Karpas-422 (cell line): ENCODE measurements at regions not wholly inside any gene's neighbourhood (a gene's known extent, or its start where the extent isn't known, plus 50 kb on each side); places are given as distances from the start of the nearest gene placed in this dataset.

ENCODE experiments used
- DNase-seq: peaks from one replicate; pipeline ENCODE4 v3.0.0-alpha.2; 2015
- H2AFZ ChIP-seq: fragments of 200-600 bp; sonication (generic); 2 replicates; pipeline ENCODE4 v1.6.1; 2014; ENCODE audit warnings: antibody characterized with exemption, low read length, mixed read lengths
- H3K27ac ChIP-seq: fragments of 200-600 bp; sonication (generic); 2 replicates; pipeline ENCODE4 v1.5.1; 2014; ENCODE audit warnings: mild to moderate bottlenecking, low read length, moderate library complexity
- H3K27me3 ChIP-seq: fragments of 200-600 bp; sonication (generic); 2 replicates; pipeline ENCODE4 v1.6.1; 2014; ENCODE audit warnings: low read length, mixed read lengths
- H3K36me3 ChIP-seq: fragments of 200-600 bp; sonication (generic); 2 replicates; pipeline ENCODE4 v1.6.1; 2014; ENCODE audit warnings: low read length, mixed read lengths; ENCODE audit not compliant: insufficient read depth
- H3K4me1 ChIP-seq: fragments of 200-600 bp; sonication (generic); 2 replicates; pipeline ENCODE4 v1.6.1; 2014; ENCODE audit warnings: mild to moderate bottlenecking, low read length, mixed read lengths
- H3K4me2 ChIP-seq: fragments of 200-600 bp; sonication (generic); 2 replicates; pipeline ENCODE4 v1.6.1; 2014; ENCODE audit warnings: low read length, low read depth, mild to moderate bottlenecking; ENCODE audit not compliant: poor library complexity, severe bottlenecking
- H3K4me3 ChIP-seq: fragments of 200-600 bp; sonication (generic); 2 replicates; pipeline ENCODE4 v1.5.1; 2014; ENCODE audit warnings: mild to moderate bottlenecking, antibody characterized with exemption, low read length, mixed read lengths
- H3K79me2 ChIP-seq: fragments of 200-600 bp; sonication (generic); 2 replicates; pipeline ENCODE4 v1.6.1; 2014; ENCODE audit warnings: mild to moderate bottlenecking, low read length, mixed read lengths
- H3K9ac ChIP-seq: fragments of 200-600 bp; sonication (generic); 2 replicates; pipeline ENCODE4 v1.6.0; 2014; ENCODE audit warnings: low read length
- H3K9me2 ChIP-seq: fragments of 200-600 bp; sonication (generic), shearing (Covaris generic); replicated peaks from 2 replicates; pipeline ENCODE4 v1.6.0; 2014; ENCODE audit warnings: mild to moderate bottlenecking, low read length, moderate library complexity; ENCODE audit not compliant: insufficient read depth
- H3K9me3 ChIP-seq: fragments of 300-700, 200-600 bp; sonication (generic); 2 replicates; pipeline ENCODE4 v1.6.1; 2014; ENCODE audit warnings: low read length, mixed read lengths
- H4K20me1 ChIP-seq: fragments of 200-600 bp; sonication (generic); 2 replicates; pipeline ENCODE4 v1.6.1; 2014; ENCODE audit warnings: mild to moderate bottlenecking, antibody characterized with exemption, low read length, low read depth; ENCODE audit not compliant: insufficient read depth

DNA sequence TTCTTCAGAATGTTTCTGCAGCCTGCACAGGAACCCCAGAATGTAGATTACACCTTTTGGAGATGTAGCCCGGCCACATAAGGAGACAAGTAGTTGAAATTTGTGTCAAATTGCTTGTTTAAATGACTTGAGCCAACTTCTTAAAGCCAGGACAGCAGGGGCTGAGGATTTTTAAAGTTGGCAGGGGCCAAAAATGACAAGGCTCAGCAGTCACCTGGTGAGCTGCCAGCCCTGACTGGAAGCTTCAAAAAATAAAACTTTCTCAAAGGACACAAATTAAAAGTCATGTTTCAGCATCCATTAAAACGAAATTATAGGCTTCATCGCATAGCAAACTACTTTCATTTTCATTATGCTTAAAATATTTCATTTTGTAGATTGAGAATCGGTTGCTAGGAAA, 340.3 kb upstream of the WWC1 start:
- H3K9me2 ChIP-seq: no peaks in the 10 kb centered on the region
- no peaks in the 10 kb centered on the region for H3K9me3 ChIP-seq
- no peaks in the 10 kb centered on the region for H3K27me3 ChIP-seq
- no peaks in the 10 kb centered on the region for H4K20me1 ChIP-seq
- H3K36me3 ChIP-seq: no peaks in the 10 kb centered on the region
- no peak overlapping the region for H3K9ac ChIP-seq
- H3K27ac ChIP-seq: no peak overlapping the region
- no peak for DNase-seq
- no peak overlapping the region for H3K4me3 ChIP-seq
- no peaks in the 10 kb centered on the region for H3K4me1 ChIP-seq
- peak overlapping the region; percentile 9 for H3K4me2 ChIP-seq
- no peak overlapping the region for H2AFZ ChIP-seq
- H3K79me2 ChIP-seq: no peaks in the 10 kb centered on the region

DNA sequence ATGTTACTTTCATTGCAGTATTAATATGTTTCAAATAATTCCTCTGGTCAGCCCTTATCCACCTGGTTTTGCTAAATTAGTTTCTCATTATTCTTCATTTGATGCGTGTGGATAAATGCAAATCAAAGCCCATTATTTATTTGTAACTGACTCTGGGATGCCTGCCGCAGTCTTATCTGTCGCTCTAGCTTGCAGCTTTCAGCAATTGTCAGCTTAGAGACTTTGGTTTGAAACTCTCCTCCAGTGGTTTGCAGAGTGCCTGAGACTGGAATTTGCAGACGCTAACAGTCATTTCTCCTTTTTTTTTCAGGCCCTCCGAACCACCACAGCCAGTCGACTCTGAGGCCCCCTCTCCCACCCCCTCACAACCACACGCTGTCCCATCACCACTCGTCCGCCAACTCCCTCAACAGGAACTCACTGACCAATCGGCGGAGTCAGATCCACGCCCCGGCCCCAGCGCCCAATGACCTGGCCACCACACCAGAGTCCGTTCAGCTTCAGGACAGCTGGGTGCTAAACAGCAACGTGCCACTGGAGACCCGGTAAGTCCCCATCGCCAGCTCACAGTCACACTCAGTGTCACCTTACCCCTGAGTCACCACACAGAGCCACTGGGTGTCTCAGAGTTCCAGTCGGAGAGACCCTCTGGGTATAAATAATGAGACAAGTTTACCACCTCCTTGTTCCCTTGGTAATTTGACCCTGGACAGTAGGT, 339.0 kb upstream of the WWC1 start:
- H4K20me1 ChIP-seq: no peaks in the 10 kb centered on the region
- no peaks in the 10 kb centered on the region for H3K9me2 ChIP-seq
- no peaks in the 10 kb centered on the region for H3K79me2 ChIP-seq
- H3K9me3 ChIP-seq: no peaks in the 10 kb centered on the region
- H3K36me3 ChIP-seq: no peaks in the 10 kb centered on the region
- H3K4me2 ChIP-seq: no peak overlapping the region
- H3K27me3 ChIP-seq: no peaks in the 10 kb centered on the region
- no peak overlapping the region for H3K9ac ChIP-seq
- no peak for DNase-seq
- no peak overlapping the region for H3K4me3 ChIP-seq
- H3K27ac ChIP-seq: no peak overlapping the region
- no peak overlapping the region for H2AFZ ChIP-seq
- no peaks in the 10 kb centered on the region for H3K4me1 ChIP-seq

DNA sequence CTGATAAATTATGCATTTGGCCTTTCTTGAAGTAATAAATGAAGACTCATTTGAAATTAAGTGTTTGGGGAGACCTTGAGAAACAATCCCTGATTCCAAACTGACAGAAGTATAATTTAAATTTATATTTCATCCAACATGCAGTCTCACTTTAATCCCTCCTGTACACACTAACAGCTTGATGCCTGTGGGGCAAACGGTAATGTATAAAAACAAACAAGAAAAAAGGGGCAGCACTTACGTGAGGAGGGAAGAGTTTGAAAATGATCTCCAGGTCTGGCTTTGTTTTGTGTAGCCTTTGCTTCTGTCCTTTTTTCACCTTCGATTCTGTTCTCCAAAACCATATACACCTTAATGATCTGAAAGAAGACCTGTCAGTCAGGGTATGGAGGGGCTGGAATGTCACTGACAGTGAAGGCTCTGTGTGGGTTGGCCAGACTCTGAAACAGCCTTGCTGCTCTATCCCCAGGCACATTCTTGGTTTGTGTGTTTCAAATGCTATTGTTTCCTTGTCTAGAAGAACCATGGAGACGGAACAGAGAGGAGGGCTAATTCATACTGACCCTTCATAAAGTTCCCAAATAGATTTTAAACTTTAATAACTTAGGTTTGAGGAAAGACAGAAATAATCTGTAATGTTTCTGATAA, 338.2 kb upstream of the WWC1 start:
- H3K27me3 ChIP-seq: no peaks in the 10 kb centered on the region
- no peaks in the 10 kb centered on the region for H3K36me3 ChIP-seq
- H3K9me2 ChIP-seq: no peaks in the 10 kb centered on the region
- H3K27ac ChIP-seq: no peak overlapping the region
- H3K9ac ChIP-seq: no peak overlapping the region
- no peak overlapping the region for H3K4me3 ChIP-seq
- H4K20me1 ChIP-seq: no peaks in the 10 kb centered on the region
- DNase-seq: no peak
- no peaks in the 10 kb centered on the region for H3K79me2 ChIP-seq
- H3K9me3 ChIP-seq: no peaks in the 10 kb centered on the region
- H2AFZ ChIP-seq: no peak overlapping the region
- no peaks in the 10 kb centered on the region for H3K4me1 ChIP-seq
- H3K4me2 ChIP-seq: no peak overlapping the region

DNA sequence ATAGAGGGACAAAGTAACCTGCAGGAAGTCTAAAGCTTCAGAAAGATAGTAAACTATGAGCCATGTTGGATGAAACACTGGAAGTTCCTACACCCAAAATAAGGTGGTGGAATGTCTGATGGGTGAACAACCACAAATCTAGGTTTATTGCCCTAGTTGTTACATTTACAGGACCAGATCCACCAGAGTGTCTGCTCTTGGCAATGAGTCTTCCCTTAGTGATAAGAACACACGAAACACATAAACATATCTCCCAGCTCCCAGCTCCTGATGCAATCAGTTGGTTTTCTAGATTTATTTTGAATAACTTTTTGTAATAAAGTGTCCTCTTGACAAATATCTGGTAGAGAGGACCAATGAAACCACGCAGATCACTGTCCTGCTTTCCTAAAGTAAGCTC, 329.7 kb upstream of the WWC1 start:
- H3K4me1 ChIP-seq: no peaks in the 10 kb centered on the region
- H2AFZ ChIP-seq: no peak overlapping the region
- H3K27ac ChIP-seq: no peak overlapping the region
- no peak overlapping the region for H3K9ac ChIP-seq
- H3K9me2 ChIP-seq: no peaks in the 10 kb centered on the region
- no peak for DNase-seq
- no peaks in the 10 kb centered on the region for H3K79me2 ChIP-seq
- H3K36me3 ChIP-seq: no peaks in the 10 kb centered on the region
- H4K20me1 ChIP-seq: no peaks in the 10 kb centered on the region
- no peaks in the 10 kb centered on the region for H3K9me3 ChIP-seq
- H3K4me2 ChIP-seq: no peak overlapping the region
- H3K4me3 ChIP-seq: no peak overlapping the region
- H3K27me3 ChIP-seq: no peaks in the 10 kb centered on the region

DNA sequence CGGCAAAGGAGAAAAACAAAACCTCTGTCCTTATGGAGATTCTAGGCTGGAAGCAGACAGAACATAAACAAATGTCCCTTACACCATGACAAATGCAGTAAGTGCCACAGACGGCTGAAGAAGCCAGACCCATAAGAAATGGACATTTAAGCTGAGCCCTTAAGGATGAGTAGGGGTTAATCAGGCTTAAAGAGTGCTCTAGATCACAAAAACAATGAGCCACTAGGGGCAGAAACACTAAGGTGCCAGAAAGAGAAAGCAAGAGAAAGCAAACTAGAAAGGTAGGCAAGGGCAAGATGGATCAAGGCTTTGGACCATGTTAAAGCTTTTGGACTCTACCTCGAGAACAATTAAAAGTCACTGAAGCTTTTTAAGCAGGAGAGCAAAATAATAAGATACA, 326.9 kb upstream of the WWC1 start:
- H3K36me3 ChIP-seq: no peaks in the 10 kb centered on the region
- no peaks in the 10 kb centered on the region for H3K9me3 ChIP-seq
- H4K20me1 ChIP-seq: no peaks in the 10 kb centered on the region
- H3K4me2 ChIP-seq: no peak overlapping the region
- H3K4me1 ChIP-seq: no peaks in the 10 kb centered on the region
- peak; percentile 46 for DNase-seq
- no peak overlapping the region for H2AFZ ChIP-seq
- no peak overlapping the region for H3K9ac ChIP-seq
- H3K79me2 ChIP-seq: no peaks in the 10 kb centered on the region
- H3K27me3 ChIP-seq: no peaks in the 10 kb centered on the region
- no peaks in the 10 kb centered on the region for H3K9me2 ChIP-seq
- no peak overlapping the region for H3K4me3 ChIP-seq
- H3K27ac ChIP-seq: no peak overlapping the region

DNA sequence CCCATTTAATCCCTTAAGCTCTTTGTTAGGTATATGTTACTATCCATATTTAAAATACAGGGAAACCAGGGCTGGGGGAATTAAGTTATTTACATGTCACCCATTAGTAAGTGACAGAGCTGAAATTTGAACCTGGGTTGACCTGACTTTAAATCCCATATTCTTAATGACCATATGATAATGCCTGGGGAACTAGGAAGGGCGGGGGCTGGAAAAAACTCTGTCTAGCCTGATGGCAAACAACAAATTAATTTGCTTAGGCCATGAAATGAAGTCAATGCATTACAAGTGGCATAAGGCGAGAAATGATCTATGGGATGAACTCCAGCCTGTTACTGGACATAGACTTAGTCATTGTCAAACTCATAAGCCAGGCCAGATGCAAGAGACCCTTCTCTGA, 325.7 kb upstream of the WWC1 start:
- Histone ChIP-seq H3K79me2 (no peaks in the 10 kb centered on the region), H4K20me1 (no peaks in the 10 kb centered on the region), H3K4me1 (no peaks in the 10 kb centered on the region), H3K27me3 (no peaks in the 10 kb centered on the region), H3K4me3 (no peak overlapping the region), H2AFZ (no peak overlapping the region), H3K27ac (no peak overlapping the region), H3K36me3 (no peaks in the 10 kb centered on the region), H3K9me3 (no peaks in the 10 kb centered on the region), H3K9ac (no peak overlapping the region), H3K9me2 (no peaks in the 10 kb centered on the region), H3K4me2 (no peak overlapping the region)
- no peak for DNase-seq

DNA sequence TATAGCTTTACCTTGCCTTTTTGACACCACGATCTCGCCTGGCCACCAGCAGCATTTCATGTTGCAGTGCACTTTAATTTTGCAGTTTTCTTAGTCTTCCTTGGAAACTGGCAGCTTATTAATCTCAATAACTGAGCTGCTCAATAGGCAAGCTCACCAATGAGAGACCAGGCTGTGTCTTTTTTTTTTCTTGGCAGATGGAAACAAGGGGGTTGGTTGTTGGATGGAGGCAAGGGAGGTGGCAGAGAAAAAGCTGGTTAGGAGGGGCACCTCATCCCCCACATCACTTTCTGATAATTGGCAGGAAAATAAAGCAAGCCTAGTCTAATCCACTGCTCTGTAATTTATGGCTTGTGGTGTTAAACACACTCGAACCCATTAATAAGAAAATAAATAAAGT, 324.5 kb upstream of the WWC1 start:
- Histone ChIP-seq H3K27ac (no peak overlapping the region), H2AFZ (no peak overlapping the region), H3K27me3 (no peaks in the 10 kb centered on the region), H3K79me2 (no peaks in the 10 kb centered on the region), H4K20me1 (no peaks in the 10 kb centered on the region), H3K4me2 (no peak overlapping the region), H3K9ac (no peak overlapping the region), H3K9me3 (no peaks in the 10 kb centered on the region), H3K9me2 (no peaks in the 10 kb centered on the region), H3K4me3 (no peak overlapping the region), H3K4me1 (no peaks in the 10 kb centered on the region), H3K36me3 (no peaks in the 10 kb centered on the region)
- no peak for DNase-seq

DNA sequence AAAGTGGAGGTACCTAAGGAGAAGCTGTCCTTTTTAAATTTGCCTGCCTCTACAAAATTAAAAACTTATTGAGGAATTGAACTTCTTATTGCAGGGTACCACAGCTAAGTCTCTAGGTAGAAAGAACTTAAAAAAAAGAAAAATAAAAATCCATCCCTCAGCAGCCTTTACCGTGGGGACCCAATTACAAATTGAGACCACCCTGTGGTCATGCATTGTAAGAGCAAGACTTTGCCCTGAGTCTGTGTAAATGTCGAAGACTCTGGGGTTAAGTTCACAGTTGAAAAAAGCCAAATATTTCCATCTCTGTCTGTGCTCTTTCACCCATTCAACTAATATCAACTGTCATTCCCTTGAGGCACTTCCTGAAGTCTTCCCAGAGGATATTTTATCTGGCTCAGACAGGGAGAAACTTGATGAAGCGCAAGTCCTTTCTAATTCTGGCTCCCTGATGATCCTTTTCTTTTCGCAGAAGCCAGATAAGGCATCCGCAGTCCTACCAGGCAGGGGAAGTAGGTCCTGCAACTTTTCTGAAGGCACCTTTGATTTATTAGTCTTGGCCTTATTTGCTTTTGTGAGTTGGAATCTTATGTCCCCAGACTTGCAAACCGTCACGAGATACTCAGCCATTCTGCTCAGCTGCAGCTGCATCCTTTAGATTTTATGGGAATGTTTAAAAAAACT, 323.8 kb upstream of the WWC1 start:
- Histone ChIP-seq H3K4me3 (no peak overlapping the region), H3K27ac (no peak overlapping the region), H2AFZ (no peak overlapping the region), H3K27me3 (no peaks in the 10 kb centered on the region), H3K36me3 (no peaks in the 10 kb centered on the region), H3K9me2 (no peaks in the 10 kb centered on the region), H3K79me2 (no peaks in the 10 kb centered on the region), H4K20me1 (no peaks in the 10 kb centered on the region), H3K4me2 (no peak overlapping the region), H3K9me3 (no peaks in the 10 kb centered on the region), H3K9ac (no peak overlapping the region), H3K4me1 (no peaks in the 10 kb centered on the region)
- no peak for DNase-seq
